GM10248 (cell line): ENCODE measurements at regions not wholly inside any gene's neighbourhood (a gene's known extent, or its start where the extent isn't known, plus 50 kb on each side); places are given as distances from the start of the nearest gene placed in this dataset.

Source experiments
- CTCF ChIA-PET: fragments of 300-600 bp; sonication (Branson Sonifier 250); formaldehyde crosslinking; extraction: SDS; loops from one replicate; lab custom pipeline; 2021; ENCODE audit warnings: antibody characterized with exemption; lab: Yijun Ruan, JAX
- POLR2A ChIA-PET: fragments of 350-650 bp; sonication (Branson Sonifier 250); formaldehyde crosslinking; extraction: SDS; loops from one replicate; lab custom pipeline; 2020; ENCODE audit warnings: antibody characterized with exemption; lab: Yijun Ruan, JAX
- DNase-seq: peaks from one replicate; pipeline ENCODE4 v3.0.0; 2012; ENCODE audit errors: extremely low spot score
- TF ChIP-seq, protein P1 (sequence below): IDR thresholded peaks from 2 replicates; pipeline ENCODE4 v1.5.1; 2012; ENCODE audit warnings: mild to moderate bottlenecking, low read depth; ENCODE audit errors: extremely low read depth, missing control alignments, control extremely low read depth

DNA sequence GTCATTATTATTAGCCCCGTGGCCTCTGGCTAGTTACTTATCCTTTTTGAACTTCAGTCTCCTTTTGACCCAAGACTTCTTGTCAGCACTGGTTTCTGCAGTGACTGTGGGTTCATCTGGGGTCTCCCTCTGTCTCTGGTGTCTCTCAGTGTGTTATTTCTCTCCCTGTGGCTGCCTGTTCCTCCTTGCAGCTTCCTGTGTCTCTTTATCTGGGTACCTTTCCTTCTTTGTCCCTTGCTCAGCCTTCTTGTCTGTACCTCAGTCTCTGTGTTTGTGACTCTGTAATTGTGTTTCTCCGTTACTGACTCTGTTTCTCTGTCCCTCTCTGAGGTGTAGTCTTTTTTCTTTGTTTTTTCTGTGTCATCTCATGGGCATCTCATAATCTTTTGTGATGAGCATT, 102.6 kb upstream of the CDH11 start:
- TF ChIP-seq, protein P1, sequence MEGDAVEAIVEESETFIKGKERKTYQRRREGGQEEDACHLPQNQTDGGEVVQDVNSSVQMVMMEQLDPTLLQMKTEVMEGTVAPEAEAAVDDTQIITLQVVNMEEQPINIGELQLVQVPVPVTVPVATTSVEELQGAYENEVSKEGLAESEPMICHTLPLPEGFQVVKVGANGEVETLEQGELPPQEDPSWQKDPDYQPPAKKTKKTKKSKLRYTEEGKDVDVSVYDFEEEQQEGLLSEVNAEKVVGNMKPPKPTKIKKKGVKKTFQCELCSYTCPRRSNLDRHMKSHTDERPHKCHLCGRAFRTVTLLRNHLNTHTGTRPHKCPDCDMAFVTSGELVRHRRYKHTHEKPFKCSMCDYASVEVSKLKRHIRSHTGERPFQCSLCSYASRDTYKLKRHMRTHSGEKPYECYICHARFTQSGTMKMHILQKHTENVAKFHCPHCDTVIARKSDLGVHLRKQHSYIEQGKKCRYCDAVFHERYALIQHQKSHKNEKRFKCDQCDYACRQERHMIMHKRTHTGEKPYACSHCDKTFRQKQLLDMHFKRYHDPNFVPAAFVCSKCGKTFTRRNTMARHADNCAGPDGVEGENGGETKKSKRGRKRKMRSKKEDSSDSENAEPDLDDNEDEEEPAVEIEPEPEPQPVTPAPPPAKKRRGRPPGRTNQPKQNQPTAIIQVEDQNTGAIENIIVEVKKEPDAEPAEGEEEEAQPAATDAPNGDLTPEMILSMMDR: no peak
- POLR2A ChIA-PET: no interaction called here
- CTCF ChIA-PET: interaction anchor here (1.0 to 1.1 kb wide), 2 partner anchors 13 to 15 kb away, joined by 3 read pairs; no protein-coding TSS in a partner anchor
- DNase-seq: no peak

DNA sequence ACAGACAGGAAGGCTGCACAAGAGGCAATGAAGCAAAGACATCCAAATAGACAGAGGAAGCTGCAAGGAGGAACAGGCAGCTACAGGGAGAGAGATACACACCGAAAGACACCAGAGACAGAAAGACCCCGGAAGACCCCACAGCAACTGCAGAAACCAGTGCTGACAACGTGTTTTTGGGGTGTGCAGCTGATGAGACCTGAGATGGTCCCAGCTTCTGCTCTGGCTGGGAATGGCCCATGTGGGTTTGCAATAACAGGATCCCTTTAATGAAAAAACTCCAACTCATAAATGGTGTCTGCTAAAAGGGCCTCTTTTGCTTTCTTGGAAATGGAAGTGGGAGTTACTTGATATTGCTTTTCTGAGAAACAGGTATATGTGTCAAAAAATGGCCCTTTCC, 101.5 kb upstream of the CDH11 start:
- TF ChIP-seq, protein P1: no peak
- ChIA-PET POLR2A (no interaction called here), CTCF (no interaction called here)
- no peak for DNase-seq

DNA sequence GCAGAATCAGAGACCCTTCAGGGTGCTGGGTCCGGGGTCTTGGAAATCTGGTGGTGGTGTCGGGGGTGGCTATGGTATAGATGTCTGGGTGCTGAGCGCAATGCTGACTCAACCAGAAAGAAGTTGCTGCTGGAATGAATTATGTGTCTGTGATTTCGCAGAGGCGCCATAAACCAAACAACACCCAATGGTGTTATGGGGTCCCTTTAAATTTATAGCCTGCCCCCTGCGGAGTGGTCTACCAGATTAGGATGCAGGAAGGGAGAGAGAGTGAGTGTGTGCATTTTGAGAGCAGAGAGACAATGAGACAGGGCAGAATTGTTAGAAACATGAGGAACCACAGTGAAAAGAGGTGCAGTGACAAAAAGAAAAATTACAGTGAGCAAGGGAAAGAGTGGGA, 100.7 kb upstream of the CDH11 start:
- ChIA-PET POLR2A (no interaction called here), CTCF (no interaction called here)
- no peak for DNase-seq
- TF ChIP-seq, protein P1: no peak

DNA sequence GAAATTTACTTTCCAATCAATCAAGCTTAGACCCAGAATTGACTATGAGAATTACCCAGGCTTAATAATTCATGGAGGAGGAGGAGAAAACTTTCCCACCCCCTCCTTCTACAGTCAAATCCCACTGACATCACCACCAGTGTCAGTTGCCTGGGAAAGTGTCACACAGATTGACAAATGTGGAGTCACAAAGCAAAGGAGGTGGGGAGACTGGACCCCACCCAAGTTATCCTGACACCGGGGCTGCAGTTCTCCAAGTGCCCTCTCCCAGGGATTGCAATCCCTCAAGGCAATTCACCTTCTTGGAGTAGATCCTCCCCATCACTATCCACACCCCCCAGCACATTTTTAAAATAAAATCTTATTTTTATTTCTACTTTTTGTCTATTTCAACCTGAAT, 100.2 kb upstream of the CDH11 start:
- no peak for DNase-seq
- TF ChIP-seq, protein P1: no peak
- POLR2A ChIA-PET: no interaction called here
- CTCF ChIA-PET: no interaction called here

DNA sequence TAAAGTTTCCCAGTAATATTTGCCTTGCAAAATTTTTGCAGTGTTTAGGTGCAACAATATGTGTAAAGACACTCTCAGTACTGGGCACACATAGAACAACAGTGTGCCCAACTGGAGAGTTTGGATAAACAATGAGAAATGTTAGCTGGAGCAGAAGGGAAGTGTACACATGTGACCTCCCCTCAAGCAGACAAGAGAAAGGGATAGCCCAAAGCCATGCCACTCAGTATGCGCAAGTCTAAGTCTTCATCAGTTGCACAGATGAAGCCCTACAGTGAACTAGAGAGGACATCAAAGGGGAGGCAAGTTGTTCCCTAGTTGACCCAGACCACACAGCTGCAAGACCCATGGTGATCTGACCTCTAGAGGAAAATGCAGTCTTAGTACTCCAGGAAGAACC, 97.9 kb upstream of the CDH11 start:
- ChIA-PET POLR2A (no interaction called here), CTCF (no interaction called here)
- TF ChIP-seq, protein P1: no peak
- DNase-seq: no peak

DNA sequence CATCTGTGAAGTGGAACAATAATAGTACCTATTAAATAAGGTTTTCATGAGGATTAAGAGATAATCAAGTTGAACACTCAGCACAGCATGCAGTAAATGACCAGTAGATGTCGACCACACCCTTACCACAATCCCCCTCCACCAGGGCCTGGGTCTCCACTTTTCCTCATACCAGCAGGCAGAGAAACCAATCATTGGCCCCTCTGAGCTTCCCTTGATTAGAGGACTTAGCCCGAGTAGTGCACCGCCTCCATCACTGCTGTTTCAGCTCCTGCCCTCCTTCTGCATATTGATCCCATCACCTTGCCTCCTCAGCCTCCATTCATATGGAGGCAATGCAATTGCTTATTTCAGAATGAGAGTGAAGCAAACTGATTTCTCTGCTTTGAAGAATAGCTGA, 96.5 kb upstream of the CDH11 start:
- DNase-seq: no peak
- ChIA-PET CTCF (interaction anchor here (1.6 kb wide), 1 partner anchor 9 kb away, joined by 5 read pairs; no protein-coding TSS in a partner anchor), POLR2A (no interaction called here)
- TF ChIP-seq, protein P1: no peak

DNA sequence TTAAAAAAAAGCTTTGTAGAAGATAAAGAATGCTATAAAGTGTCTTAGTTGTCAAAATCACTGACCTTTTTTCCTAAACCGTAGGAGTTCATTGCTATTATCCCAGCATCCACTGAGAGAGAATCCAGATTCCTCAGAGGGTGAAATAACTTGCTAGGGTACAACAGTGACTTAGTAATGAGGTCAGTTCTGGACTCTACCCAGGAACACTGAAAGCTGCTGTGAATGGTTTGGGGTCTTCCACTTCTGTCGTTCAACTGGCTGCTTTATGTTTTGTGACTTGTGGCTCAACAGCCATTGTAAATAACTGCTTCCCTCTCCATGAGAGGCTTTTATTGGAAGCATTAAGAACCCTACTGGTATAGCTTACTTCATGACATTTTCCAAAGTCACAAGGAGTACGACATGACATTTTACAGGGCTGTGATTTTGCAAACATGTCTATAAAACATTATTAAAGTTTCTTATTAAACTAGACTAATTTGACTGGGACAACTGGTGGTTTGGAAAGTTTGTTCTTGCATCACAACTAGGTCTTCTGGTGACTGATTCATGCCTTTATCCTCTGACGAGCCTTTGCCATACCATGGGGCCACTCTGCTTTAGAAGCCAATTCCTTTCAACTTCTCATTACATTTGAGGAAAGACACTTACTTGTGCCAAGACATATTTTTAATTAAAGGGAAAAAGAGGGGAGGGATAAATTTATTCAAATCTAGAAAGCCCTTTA, 92.2 kb upstream of the CDH11 start:
- TF ChIP-seq, protein P1: no peak
- DNase-seq: no peak
- POLR2A ChIA-PET: no interaction called here
- CTCF ChIA-PET: no interaction called here
